SK-N-MC (cell line): ENCODE measurements at regions not wholly inside any gene's neighbourhood (a gene's known extent, or its start where the extent isn't known, plus 50 kb on each side); places are given as distances from the start of the nearest gene placed in this dataset.

ENCODE experiments used
- EZH2 ChIP-seq: fragments of 200-600 bp; sonication (generic); IDR thresholded peaks from one replicate; pipeline ENCODE4 v1.6.1; 2017; ENCODE audit warnings: antibody characterized with exemption
- FOXP2 ChIP-seq: optimal IDR thresholded peaks from 2 replicates; pipeline ENCODE3; 2011; ENCODE audit warnings: mild to moderate bottlenecking, moderate library complexity; ENCODE audit not compliant: insufficient read depth; ENCODE audit errors: extremely low read length, control extremely low read depth
- POLR2AphosphoS5 ChIP-seq: IDR thresholded peaks from 2 replicates; pipeline ENCODE4 v1.6.1; 2012; ENCODE audit warnings: mild to moderate bottlenecking, low read depth, low read length, borderline replicate concordance

GRCh38 chr18:41326311-41326710, 628.7 kb upstream of the PIK3C3 start:
- TF ChIP-seq POLR2AphosphoS5 (no peak), EZH2 (no peak), FOXP2 (no peak)
